ENCODE measurements at regions not wholly inside any gene's neighbourhood (a gene's known extent, or its start where the extent isn't known, plus 50 kb on each side); places are given as distances from the start of the nearest gene placed in this dataset.

GRCh38 chr2:8544171-8544785, 137.6 kb upstream of the ID2 start:
- H3K4me1 ChIP-seq (ENCODE audit: control insufficient read depth in 4 of 4, insufficient read depth in 4 of 4, low read length in 3 of 4), result peaks cover 0 to 4% (median 1%) of the 10 kb centered on the region in 4 donors
- DNase-seq (ENCODE audit: low spot score), result no peak
- no peak overlapping the region for H3K9ac ChIP-seq (ENCODE audit: low read depth in 1 of 2, low read length in 2 of 2)
- no peaks in the 10 kb centered on the region for H3K36me3 ChIP-seq (ENCODE audit: control insufficient read depth in 4 of 4, insufficient read depth in 3 of 4, low read depth in 1 of 4, low read length in 3 of 4)
- H3K9me3 ChIP-seq (ENCODE audit: control insufficient read depth in 4 of 4, low read length in 3 of 4), result no peaks in the 10 kb centered on the region
- H3K27me3 ChIP-seq (ENCODE audit: control insufficient read depth in 4 of 4, insufficient read depth in 4 of 4, low read length in 3 of 4), result no peaks in the 10 kb centered on the region
- H3K27ac ChIP-seq (ENCODE audit: low read depth in 1 of 2, low read length in 2 of 2), result peak overlapping the region; percentile 61 to 73
- 82% methylated on average over 15 of the region's 15 CpGs for WGBS
- TF ChIP-seq SP1 (IDR thresholded peaks at IDR 0.05) (no peak), FOXA1 (IDR thresholded peaks at IDR 0.05) (no peak), ATF3 (IDR thresholded peaks at IDR 0.05) (no peak), HNF4G (IDR thresholded peaks at IDR 0.05) (no peak), NR2F2 (IDR thresholded peaks at IDR 0.05) (no peak), REST (IDR thresholded peaks at IDR 0.05) (no peak), RXRA (IDR thresholded peaks at IDR 0.05) (no peak)
- no peak overlapping the region for H3K4me3 ChIP-seq (ENCODE audit: low read depth in 1 of 3, low read length in 3 of 3)

- Histone ChIP-seq H3K4me3 (ENCODE audit: low read depth in 1 of 3, low read length in 3 of 3) (no peak overlapping the region), H3K27me3 (ENCODE audit: control insufficient read depth in 4 of 4, insufficient read depth in 4 of 4, low read length in 3 of 4) (no peaks in the 10 kb centered on the region), H3K36me3 (ENCODE audit: control insufficient read depth in 4 of 4, insufficient read depth in 3 of 4, low read depth in 1 of 4, low read length in 3 of 4) (no peaks in the 10 kb centered on the region), H3K27ac (ENCODE audit: low read depth in 1 of 2, low read length in 2 of 2) (peak overlapping the region in 1 of 2 donors; percentile 60), H3K9ac (ENCODE audit: low read depth in 1 of 2, low read length in 2 of 2) (no peak overlapping the region), H3K9me3 (ENCODE audit: control insufficient read depth in 4 of 4, low read length in 3 of 4) (no peaks in the 10 kb centered on the region), H3K4me1 (ENCODE audit: control insufficient read depth in 4 of 4, insufficient read depth in 4 of 4, low read length in 3 of 4) (peaks cover 0 to 3% (median 0%) of the 10 kb centered on the region in 4 donors)
- WGBS, result 79% methylated on average over 27 of the region's 27 CpGs
- TF ChIP-seq HNF4G (IDR thresholded peaks at IDR 0.05) (no peak), ATF3 (IDR thresholded peaks at IDR 0.05) (no peak), GABPA (IDR thresholded peaks at IDR 0.05 in 1 of 2, conservative IDR thresholded peaks at IDR 0.05 in 1 of 2) (no peak), JUND (IDR thresholded peaks at IDR 0.05) (no peak), FOXA1 (IDR thresholded peaks at IDR 0.05) (no peak), RXRA (IDR thresholded peaks at IDR 0.05) (no peak), CTCF (IDR thresholded peaks at IDR 0.05; ENCODE audit: low read depth, low read length, missing input control) (no peak), MAX (IDR thresholded peaks at IDR 0.05) (no peak), HNF4A (conservative IDR thresholded peaks at IDR 0.05) (no peak), TAF1 (conservative IDR thresholded peaks at IDR 0.05) (no peak), EGR1 (IDR thresholded peaks at IDR 0.05; ENCODE audit: low read depth in 2 of 2) (no peak), RAD21 (IDR thresholded peaks at IDR 0.05) (no peak), FOXA2 (IDR thresholded peaks at IDR 0.05) (no peak), YY1 (IDR thresholded peaks at IDR 0.05) (no peak), ZBTB33 (IDR thresholded peaks at IDR 0.05) (no peak), NR2F2 (IDR thresholded peaks at IDR 0.05) (no peak), SP1 (IDR thresholded peaks at IDR 0.05) (no peak)
- DNase-seq (ENCODE audit: low spot score), result peak; percentile 54
Measured at GRCh38 chr2:8544786-8545694, 136.8 kb upstream of the ID2 start.
